B cell (primary cell): ENCODE measurements at regions not wholly inside any gene's neighbourhood (a gene's known extent, or its start where the extent isn't known, plus 50 kb on each side); places are given as distances from the start of the nearest gene placed in this dataset.

Experiments
- ATAC-seq: fragments of 200-7000 bp; cut with Tn5 transposase; one replicate; pipeline ENCODE4 v1.10.0; 2021; ENCODE audit warnings: low read depth, mild to moderate bottlenecking, moderate number of reproducible peaks, moderate library complexity
- CTCF ChIA-PET: fragments of 350-600 bp; sonication (Branson Sonifier 250); formaldehyde crosslinking; loops from one replicate; lab custom pipeline; 2021; ENCODE audit warnings: antibody characterized with exemption, inconsistent platforms; lab: Charles Lee
- POLR2A ChIA-PET: fragments of 350-600 bp; sonication (Branson Sonifier 250); formaldehyde crosslinking; loops from one replicate; lab custom pipeline; 2021; ENCODE audit warnings: antibody characterized with exemption; lab: Charles Lee
- DNase-seq: peaks from one replicate; pipeline ENCODE4 v3.0.0; 2013
- H2AFZ ChIP-seq: 2 replicates; pipeline ENCODE4 v1.6.1; 2012; ENCODE audit warnings: mild to moderate bottlenecking, low read depth, low read length; ENCODE audit not compliant: insufficient read depth, poor library complexity, severe bottlenecking
- H3K27ac ChIP-seq, 2 donors: 1 replicate in 1 of 2; 2 replicates in 1 of 2; pipeline ENCODE4 v1.5.1; 2012 to 2013; ENCODE audit warnings: low read length in 2 of 2, mild to moderate bottlenecking in 2 of 2, moderate library complexity in 1 of 2
- H3K27me3 ChIP-seq, 4 experiments: fragments of 200-600 bp in 1 of 4; sonication (generic) in 1 of 4; replicated peaks in 1 of 4; 1 replicate in 2 of 4; 2 replicates in 2 of 4; pipeline versions ENCODE4 v1.6.1 to v1.7.0; 2013 to 2016; ENCODE audit warnings: low read length in 3 of 4, mild to moderate bottlenecking in 2 of 4, mixed read lengths in 1 of 4, moderate library complexity in 1 of 4; ENCODE audit not compliant: insufficient read depth in 4 of 4, control insufficient read depth in 3 of 4; ENCODE audit errors: control extremely low read depth in 1 of 4
- H3K36me3 ChIP-seq, 2 experiments: replicated peaks in 1 of 2; 1 replicate in 1 of 2; 2 replicates in 1 of 2; pipeline versions ENCODE4 v1.6.1 to v1.7.1; 2013; ENCODE audit warnings: low read length in 1 of 2; ENCODE audit not compliant: insufficient read depth in 2 of 2, control insufficient read depth in 1 of 2; ENCODE audit errors: control extremely low read depth in 1 of 2, extremely low read depth in 1 of 2
- H3K4me1 ChIP-seq, 2 donors: fragments of 200-600 bp in 1 of 2; sonication (generic) in 1 of 2; 1 replicate in 1 of 2; 2 replicates in 1 of 2; pipeline versions ENCODE4 v1.5.1 to v1.6.1; 2013 to 2017; ENCODE audit warnings: low read length in 2 of 2; ENCODE audit not compliant: control insufficient read depth in 2 of 2, insufficient read depth in 2 of 2
- H3K4me2 ChIP-seq: replicated peaks from 2 replicates; pipeline ENCODE3; 2012; ENCODE audit warnings: mild to moderate bottlenecking, low read depth, low read length; ENCODE audit not compliant: poor library complexity, severe bottlenecking
- H3K4me3 ChIP-seq, 5 experiments: fragments of 200-600 bp in 1 of 5; sonication (generic) in 1 of 5; 1 replicate in 3 of 5; 2 replicates in 2 of 5; pipeline versions ENCODE4 v1.5.1 to v1.7.0; 2011 to 2016; ENCODE audit warnings: low read length in 4 of 5, mild to moderate bottlenecking in 4 of 5, low read depth in 2 of 5, control low read depth in 1 of 5, moderate library complexity in 1 of 5; ENCODE audit not compliant: insufficient read depth in 1 of 5; ENCODE audit errors: control extremely low read depth in 1 of 5, extremely low read depth in 1 of 5
- H3K79me2 ChIP-seq: fragments of 200-600 bp; sonication (generic); one replicate; pipeline ENCODE4 v1.6.0; 2016; ENCODE audit warnings: low read length; ENCODE audit not compliant: control insufficient read depth, insufficient read depth
- H3K9ac ChIP-seq: fragments of 200-600 bp; sonication (generic); 2 replicates; pipeline ENCODE4 v1.6.1; 2017; ENCODE audit warnings: mild to moderate bottlenecking, low read length, moderate library complexity
- H3K9me3 ChIP-seq, 3 donors: one replicate each; pipeline versions ENCODE4 v1.6.1 to v1.7.1; 2013; ENCODE audit warnings: low read length in 2 of 3; ENCODE audit not compliant: control insufficient read depth in 2 of 3, insufficient read depth in 1 of 3; ENCODE audit errors: control extremely low read depth in 1 of 3
- H4K20me1 ChIP-seq: 2 replicates; pipeline ENCODE4 v1.6.0; 2012; ENCODE audit warnings: mild to moderate bottlenecking, low read length; ENCODE audit not compliant: insufficient read depth, control insufficient read depth, poor library complexity, severe bottlenecking
- H3K27ac Mint-ChIP-seq: one replicate; pipeline ENCODE4 v1.8.0; 2021; ENCODE audit warnings: mixed read lengths
- H3K27me3 Mint-ChIP-seq: one replicate; pipeline ENCODE4 v1.8.0; 2021; ENCODE audit warnings: mixed read lengths
- H3K4me1 Mint-ChIP-seq: one replicate; pipeline ENCODE4 v1.8.0; 2021; ENCODE audit warnings: mixed read lengths
- H3K4me3 Mint-ChIP-seq: one replicate; pipeline ENCODE4 v1.8.0; 2021; ENCODE audit warnings: mixed read lengths
- H3K9me3 Mint-ChIP-seq: one replicate; pipeline ENCODE4 v1.8.0; 2022; ENCODE audit warnings: mixed read lengths; ENCODE audit not compliant: insufficient read depth
- EZH2 ChIP-seq: IDR thresholded peaks from 2 replicates; pipeline ENCODE4 v1.6.1; 2012; ENCODE audit warnings: borderline replicate concordance, low read depth, mild to moderate bottlenecking, moderate library complexity, low read length; ENCODE audit not compliant: insufficient read depth, poor library complexity, severe bottlenecking
- WGBS: methylation state at CpG from one replicate; pipeline ENCODE4 v1.1.5; 2013; ENCODE audit warnings: missing lambda C conversion rate; ENCODE audit not compliant: insufficient coverage; 5-methylcytosine and 5-hydroxymethylcytosine counted together
- intact Hi-C: fragments of 100-400 bp; cut with micrococcal nuclease; formaldehyde crosslinking; loops from one replicate; pipeline ENCODE4 v1.10.0; 2022
- TF ChIP-seq, protein P1 (sequence below): fragments of 200-600 bp; IDR thresholded peaks from one replicate; pipeline ENCODE4 v1.8.0; 2022; ENCODE audit warnings: antibody characterized with exemption, mild to moderate bottlenecking

GRCh38 chr7:95180-95862 lies 97.0 kb upstream of the FAM20C start:
- H3K27ac Mint-ChIP-seq = no peak overlapping the region
- ChIA-PET CTCF (no interaction called here), POLR2A (no interaction called here)
- no peak overlapping the region for H3K4me3 Mint-ChIP-seq
- peaks cover 36% of the 10 kb centered on the region for H3K27me3 Mint-ChIP-seq
- no peak for ATAC-seq
- H3K4me2 ChIP-seq = no peak overlapping the region
- no peak overlapping the region for H3K9ac ChIP-seq
- no peak for DNase-seq
- H3K4me3 ChIP-seq = no peak overlapping the region
- 93% methylated on average over 3 of the region's 8 CpGs for WGBS
- H3K36me3 ChIP-seq = no peaks in the 10 kb centered on the region
- H3K4me1 Mint-ChIP-seq = peaks cover 6% of the 10 kb centered on the region
- H3K27ac ChIP-seq = no peak overlapping the region
- peaks cover 0 to 5% (median 0%) of the 10 kb centered on the region in 4 experiments for H3K27me3 ChIP-seq
- peaks cover 0 to 5% of the 10 kb centered on the region in 2 donors for H3K4me1 ChIP-seq
- no peaks in the 10 kb centered on the region for H4K20me1 ChIP-seq
- no peaks in the 10 kb centered on the region for H3K79me2 ChIP-seq
- TF ChIP-seq, protein P1, sequence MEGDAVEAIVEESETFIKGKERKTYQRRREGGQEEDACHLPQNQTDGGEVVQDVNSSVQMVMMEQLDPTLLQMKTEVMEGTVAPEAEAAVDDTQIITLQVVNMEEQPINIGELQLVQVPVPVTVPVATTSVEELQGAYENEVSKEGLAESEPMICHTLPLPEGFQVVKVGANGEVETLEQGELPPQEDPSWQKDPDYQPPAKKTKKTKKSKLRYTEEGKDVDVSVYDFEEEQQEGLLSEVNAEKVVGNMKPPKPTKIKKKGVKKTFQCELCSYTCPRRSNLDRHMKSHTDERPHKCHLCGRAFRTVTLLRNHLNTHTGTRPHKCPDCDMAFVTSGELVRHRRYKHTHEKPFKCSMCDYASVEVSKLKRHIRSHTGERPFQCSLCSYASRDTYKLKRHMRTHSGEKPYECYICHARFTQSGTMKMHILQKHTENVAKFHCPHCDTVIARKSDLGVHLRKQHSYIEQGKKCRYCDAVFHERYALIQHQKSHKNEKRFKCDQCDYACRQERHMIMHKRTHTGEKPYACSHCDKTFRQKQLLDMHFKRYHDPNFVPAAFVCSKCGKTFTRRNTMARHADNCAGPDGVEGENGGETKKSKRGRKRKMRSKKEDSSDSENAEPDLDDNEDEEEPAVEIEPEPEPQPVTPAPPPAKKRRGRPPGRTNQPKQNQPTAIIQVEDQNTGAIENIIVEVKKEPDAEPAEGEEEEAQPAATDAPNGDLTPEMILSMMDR = no peak
- no peak for TF ChIP-seq EZH2
- intact Hi-C loops = no loop called here
- peaks cover 0 to 7% (median 2%) of the 10 kb centered on the region in 3 donors for H3K9me3 ChIP-seq
- no peak overlapping the region for H2AFZ ChIP-seq
- peaks cover 12% of the 10 kb centered on the region for H3K9me3 Mint-ChIP-seq

DNA sequence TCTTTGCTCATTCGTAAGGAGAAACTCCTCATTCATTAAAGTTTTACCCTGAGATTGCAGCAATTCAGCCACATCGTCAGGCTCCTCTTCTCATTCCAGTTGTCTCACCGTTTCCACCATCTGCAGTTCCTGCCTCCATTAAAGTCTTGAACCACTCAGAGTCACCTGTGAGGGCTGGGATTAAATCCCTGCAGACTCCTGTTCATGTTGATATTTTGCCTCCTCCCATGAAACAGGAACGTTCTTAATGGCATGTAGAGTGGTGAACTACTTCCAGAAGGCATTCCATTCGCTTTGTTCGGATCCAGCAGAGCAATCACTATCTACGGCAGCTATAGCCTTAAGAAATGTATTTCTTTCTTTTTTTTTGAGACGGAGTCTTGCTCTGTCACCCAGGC lies 96.5 kb upstream of the FAM20C start:
- H3K9ac ChIP-seq = no peak overlapping the region
- H3K36me3 ChIP-seq = no peaks in the 10 kb centered on the region
- H3K9me3 ChIP-seq = peaks cover 0 to 7% (median 2%) of the 10 kb centered on the region in 3 donors
- intact Hi-C loops = no loop called here
- no peak for TF ChIP-seq EZH2
- TF ChIP-seq, protein P1 = no peak
- H3K4me3 ChIP-seq = no peak overlapping the region
- no peaks in the 10 kb centered on the region for H3K79me2 ChIP-seq
- WGBS = 96% methylated on average over 6 of the region's 8 CpGs
- no peak for DNase-seq
- no peaks in the 10 kb centered on the region for H4K20me1 ChIP-seq
- peaks cover 0 to 5% (median 0%) of the 10 kb centered on the region in 4 experiments for H3K27me3 ChIP-seq
- peaks cover under 1% of the 10 kb centered on the region for H3K4me1 Mint-ChIP-seq
- no peak overlapping the region for H3K27ac ChIP-seq
- ChIA-PET CTCF (no interaction called here), POLR2A (no interaction called here)
- H3K27me3 Mint-ChIP-seq = peaks cover 36% of the 10 kb centered on the region
- no peak for ATAC-seq
- H3K9me3 Mint-ChIP-seq = peaks cover 12% of the 10 kb centered on the region
- no peaks in the 10 kb centered on the region for H3K4me1 ChIP-seq
- no peak overlapping the region for H2AFZ ChIP-seq
- no peak overlapping the region for H3K27ac Mint-ChIP-seq
- no peak overlapping the region for H3K4me2 ChIP-seq
- H3K4me3 Mint-ChIP-seq = no peak overlapping the region
